ENCODE measurements at regions not wholly inside any gene's neighbourhood (a gene's known extent, or its start where the extent isn't known, plus 50 kb on each side); places are given as distances from the start of the nearest gene placed in this dataset.

GRCh38 chr18:75158465-75159237, 50.3 kb downstream of the PTGR3 start:
- H4K5ac ChIP-seq (ENCODE audit: low read length) = no peak overlapping the region
- no CpG with 5 or more reads among the region's 24 CpGs for WGBS (ENCODE audit: extremely low coverage, insufficient coverage, low lambda C conversion rate)
- H3K4me3 ChIP-seq (ENCODE audit: low read length) = no peak overlapping the region
- H3K79me1 ChIP-seq (ENCODE audit: low read length) = no peaks in the 10 kb centered on the region
- no peak overlapping the region for H3K9ac ChIP-seq (ENCODE audit: low read length)
- no peak overlapping the region for H2BK15ac ChIP-seq (replicated peaks; ENCODE audit: low read depth)
- no peaks in the 10 kb centered on the region for H3K27me3 ChIP-seq (ENCODE audit: insufficient read depth, low read length, poor library complexity)
- no peak overlapping the region for H3K27ac ChIP-seq (ENCODE audit: low read depth, low read length)
- no peak overlapping the region for H3K56ac ChIP-seq (ENCODE audit: low read length)
- no peak overlapping the region for H2BK5ac ChIP-seq (ENCODE audit: low read length)
- H3K4ac ChIP-seq (ENCODE audit: low read depth, low read length) = no peak overlapping the region
- H3K79me2 ChIP-seq (ENCODE audit: control insufficient read depth, insufficient read depth, low read length) = no peaks in the 10 kb centered on the region
- H3K36me3 ChIP-seq (ENCODE audit: control insufficient read depth, insufficient read depth, low read length) = no peaks in the 10 kb centered on the region
- H4K8ac ChIP-seq (ENCODE audit: low read depth, low read length) = no peak overlapping the region
- no peak for DNase-seq
- H2BK120ac ChIP-seq (ENCODE audit: low read depth, low read length) = no peak overlapping the region
- H3K4me1 ChIP-seq (ENCODE audit: control insufficient read depth, low read depth, low read length) = peaks cover 6% of the 10 kb centered on the region
- H3K23ac ChIP-seq (ENCODE audit: low read length) = no peak overlapping the region
- no peak overlapping the region for H3K4me2 ChIP-seq (ENCODE audit: low read length)
- no peak overlapping the region for H3K18ac ChIP-seq (ENCODE audit: low read length)
- no peak overlapping the region for H2AK5ac ChIP-seq (ENCODE audit: low read length)

- no peaks in the 10 kb centered on the region for H3K79me2 ChIP-seq (ENCODE audit: control insufficient read depth, insufficient read depth, low read length)
- no peak overlapping the region for H2BK15ac ChIP-seq (replicated peaks; ENCODE audit: low read depth)
- peaks cover 6% of the 10 kb centered on the region for H3K4me1 ChIP-seq (ENCODE audit: control insufficient read depth, low read depth, low read length)
- no peak overlapping the region for H3K23ac ChIP-seq (ENCODE audit: low read length)
- H3K79me1 ChIP-seq (ENCODE audit: low read length) = no peaks in the 10 kb centered on the region
- no peak overlapping the region for H4K5ac ChIP-seq (ENCODE audit: low read length)
- no peaks in the 10 kb centered on the region for H3K36me3 ChIP-seq (ENCODE audit: control insufficient read depth, insufficient read depth, low read length)
- no peak overlapping the region for H3K4me3 ChIP-seq (ENCODE audit: low read length)
- H3K18ac ChIP-seq (ENCODE audit: low read length) = no peak overlapping the region
- no peak overlapping the region for H2BK120ac ChIP-seq (ENCODE audit: low read depth, low read length)
- H3K4ac ChIP-seq (ENCODE audit: low read depth, low read length) = no peak overlapping the region
- no peak overlapping the region for H2AK5ac ChIP-seq (ENCODE audit: low read length)
- DNase-seq = no peak
- H2BK5ac ChIP-seq (ENCODE audit: low read length) = no peak overlapping the region
- H3K56ac ChIP-seq (ENCODE audit: low read length) = no peak overlapping the region
- H3K9ac ChIP-seq (ENCODE audit: low read length) = no peak overlapping the region
- H3K27me3 ChIP-seq (ENCODE audit: insufficient read depth, low read length, poor library complexity) = no peaks in the 10 kb centered on the region
- no peak overlapping the region for H4K8ac ChIP-seq (ENCODE audit: low read depth, low read length)
- no CpG with 5 or more reads among the region's 12 CpGs for WGBS (ENCODE audit: extremely low coverage, insufficient coverage, low lambda C conversion rate)
- no peak overlapping the region for H3K27ac ChIP-seq (ENCODE audit: low read depth, low read length)
- no peak overlapping the region for H3K4me2 ChIP-seq (ENCODE audit: low read length)
Measured at GRCh38 chr18:75157851-75158250, 51.1 kb downstream of the PTGR3 start.

- no peaks in the 10 kb centered on the region for H3K27me3 ChIP-seq (ENCODE audit: insufficient read depth, low read length, poor library complexity)
- no peak overlapping the region for H3K56ac ChIP-seq (ENCODE audit: low read length)
- no peak overlapping the region for H4K5ac ChIP-seq (ENCODE audit: low read length)
- H3K4me3 ChIP-seq (ENCODE audit: low read length) = no peak overlapping the region
- H3K4me1 ChIP-seq (ENCODE audit: control insufficient read depth, low read depth, low read length) = peaks cover 6% of the 10 kb centered on the region
- H3K9ac ChIP-seq (ENCODE audit: low read length) = no peak overlapping the region
- no peak overlapping the region for H2BK120ac ChIP-seq (ENCODE audit: low read depth, low read length)
- no peaks in the 10 kb centered on the region for H3K79me2 ChIP-seq (ENCODE audit: control insufficient read depth, insufficient read depth, low read length)
- H3K4me2 ChIP-seq (ENCODE audit: low read length) = no peak overlapping the region
- no CpG with 5 or more reads among the region's 12 CpGs for WGBS (ENCODE audit: extremely low coverage, insufficient coverage, low lambda C conversion rate)
- H3K18ac ChIP-seq (ENCODE audit: low read length) = no peak overlapping the region
- no peaks in the 10 kb centered on the region for H3K36me3 ChIP-seq (ENCODE audit: control insufficient read depth, insufficient read depth, low read length)
- H2AK5ac ChIP-seq (ENCODE audit: low read length) = no peak overlapping the region
- H2BK5ac ChIP-seq (ENCODE audit: low read length) = no peak overlapping the region
- no peak overlapping the region for H3K23ac ChIP-seq (ENCODE audit: low read length)
- no peaks in the 10 kb centered on the region for H3K79me1 ChIP-seq (ENCODE audit: low read length)
- H2BK15ac ChIP-seq (replicated peaks; ENCODE audit: low read depth) = no peak overlapping the region
- no peak overlapping the region for H3K27ac ChIP-seq (ENCODE audit: low read depth, low read length)
- H4K8ac ChIP-seq (ENCODE audit: low read depth, low read length) = no peak overlapping the region
- no peak overlapping the region for H3K4ac ChIP-seq (ENCODE audit: low read depth, low read length)
- DNase-seq = no peak
Measured at GRCh38 chr18:75157381-75157780, 51.6 kb downstream of the PTGR3 start.

- Histone ChIP-seq H3K9ac (ENCODE audit: low read length) (no peak overlapping the region), H3K79me1 (ENCODE audit: low read length) (no peaks in the 10 kb centered on the region), H2BK5ac (ENCODE audit: low read length) (no peak overlapping the region), H3K79me2 (ENCODE audit: control insufficient read depth, insufficient read depth, low read length) (no peaks in the 10 kb centered on the region), H4K8ac (ENCODE audit: low read depth, low read length) (no peak overlapping the region), H3K4me2 (ENCODE audit: low read length) (no peak overlapping the region), H3K36me3 (ENCODE audit: control insufficient read depth, insufficient read depth, low read length) (no peaks in the 10 kb centered on the region), H3K4ac (ENCODE audit: low read depth, low read length) (no peak overlapping the region), H3K4me1 (ENCODE audit: control insufficient read depth, low read depth, low read length) (peaks cover 6% of the 10 kb centered on the region), H3K4me3 (ENCODE audit: low read length) (no peak overlapping the region), H3K23ac (ENCODE audit: low read length) (no peak overlapping the region), H3K56ac (ENCODE audit: low read length) (no peak overlapping the region), H2BK15ac (replicated peaks; ENCODE audit: low read depth) (no peak overlapping the region), H3K27me3 (ENCODE audit: insufficient read depth, low read length, poor library complexity) (no peaks in the 10 kb centered on the region), H2BK120ac (ENCODE audit: low read depth, low read length) (no peak overlapping the region), H4K5ac (ENCODE audit: low read length) (no peak overlapping the region), H2AK5ac (ENCODE audit: low read length) (no peak overlapping the region), H3K18ac (ENCODE audit: low read length) (no peak overlapping the region), H3K27ac (ENCODE audit: low read depth, low read length) (no peak overlapping the region)
- WGBS (ENCODE audit: extremely low coverage, insufficient coverage, low lambda C conversion rate) = no CpG with 5 or more reads among the region's 5 CpGs
- no peak for DNase-seq
Measured at GRCh38 chr18:75156831-75157230, 52.1 kb downstream of the PTGR3 start.

GRCh38 chr18:75156139-75156750, 52.7 kb downstream of the PTGR3 start:
- Histone ChIP-seq H3K36me3 (ENCODE audit: control insufficient read depth, insufficient read depth, low read length) (no peaks in the 10 kb centered on the region), H3K27ac (ENCODE audit: low read depth, low read length) (no peak overlapping the region), H4K5ac (ENCODE audit: low read length) (no peak overlapping the region), H3K18ac (ENCODE audit: low read length) (no peak overlapping the region), H3K23ac (ENCODE audit: low read length) (no peak overlapping the region), H3K4me1 (ENCODE audit: control insufficient read depth, low read depth, low read length) (peaks cover 6% of the 10 kb centered on the region), H3K9ac (ENCODE audit: low read length) (no peak overlapping the region), H3K56ac (ENCODE audit: low read length) (no peak overlapping the region), H3K4me2 (ENCODE audit: low read length) (no peak overlapping the region), H3K27me3 (ENCODE audit: insufficient read depth, low read length, poor library complexity) (no peaks in the 10 kb centered on the region), H3K79me2 (ENCODE audit: control insufficient read depth, insufficient read depth, low read length) (no peaks in the 10 kb centered on the region), H3K79me1 (ENCODE audit: low read length) (no peaks in the 10 kb centered on the region), H3K4me3 (ENCODE audit: low read length) (no peak overlapping the region), H2BK120ac (ENCODE audit: low read depth, low read length) (no peak overlapping the region), H2BK15ac (replicated peaks; ENCODE audit: low read depth) (no peak overlapping the region), H4K8ac (ENCODE audit: low read depth, low read length) (no peak overlapping the region), H2AK5ac (ENCODE audit: low read length) (no peak overlapping the region), H3K4ac (ENCODE audit: low read depth, low read length) (no peak overlapping the region), H2BK5ac (ENCODE audit: low read length) (no peak overlapping the region)
- 100% methylated on average over 8 of the region's 24 CpGs for WGBS (ENCODE audit: extremely low coverage, insufficient coverage, low lambda C conversion rate)
- DNase-seq = no peak
